Liver (tissue), 7 donors: ENCODE measurements at regions not wholly inside any gene's neighbourhood (a gene's known extent, or its start where the extent isn't known, plus 50 kb on each side); places are given as distances from the start of the nearest gene placed in this dataset.

Source experiments
- DNase-seq: peaks from one replicate; pipeline ENCODE4 v3.0.0-alpha.2; 2017; ENCODE audit warnings: low spot score
- H3K27ac ChIP-seq, 2 donors: one replicate each; pipeline ENCODE4 v1.7.0; 2013; ENCODE audit warnings: inconsistent platforms in 2 of 2, low read length in 2 of 2, control low read depth in 1 of 2, low read depth in 1 of 2, mild to moderate bottlenecking in 1 of 2
- H3K27me3 ChIP-seq, 4 donors: one replicate each; pipeline versions ENCODE4 v1.6.1 to v1.7.0; 2013; ENCODE audit warnings: low read length in 3 of 4, inconsistent platforms in 1 of 4, mild to moderate bottlenecking in 1 of 4, moderate library complexity in 1 of 4; ENCODE audit not compliant: control insufficient read depth in 4 of 4, insufficient read depth in 4 of 4
- H3K36me3 ChIP-seq, 4 donors: one replicate each; pipeline versions ENCODE4 v1.6.1 to v1.7.0; 2013; ENCODE audit warnings: low read length in 3 of 4, mild to moderate bottlenecking in 3 of 4, low read depth in 1 of 4, moderate library complexity in 1 of 4; ENCODE audit not compliant: control insufficient read depth in 4 of 4, insufficient read depth in 3 of 4
- H3K4me1 ChIP-seq, 4 donors: one replicate each; pipeline versions ENCODE4 v1.6.1 to v1.7.0; 2013; ENCODE audit warnings: low read length in 3 of 4, mild to moderate bottlenecking in 3 of 4, moderate library complexity in 1 of 4; ENCODE audit not compliant: control insufficient read depth in 4 of 4, insufficient read depth in 4 of 4
- H3K4me3 ChIP-seq, 3 donors: one replicate each; pipeline versions ENCODE4 v1.6.1 to v1.7.0; 2013; ENCODE audit warnings: low read length in 3 of 3, control low read depth in 1 of 3, low read depth in 1 of 3, mild to moderate bottlenecking in 1 of 3
- H3K9ac ChIP-seq, 2 donors: one replicate each; pipeline ENCODE4 v1.7.0; 2013; ENCODE audit warnings: low read length in 2 of 2, mild to moderate bottlenecking in 2 of 2, moderate library complexity in 2 of 2, control low read depth in 1 of 2, low read depth in 1 of 2
- H3K9me3 ChIP-seq, 4 donors: one replicate each; pipeline versions ENCODE4 v1.6.1 to v1.7.0; 2013; ENCODE audit warnings: low read length in 3 of 4; ENCODE audit not compliant: control insufficient read depth in 4 of 4
- ATF3 ChIP-seq: IDR thresholded peaks from 2 replicates; pipeline ENCODE4 v1.6.1; 2016; ENCODE audit warnings: antibody characterized with exemption
- EGR1 ChIP-seq, 2 donors: IDR thresholded peaks; 2 replicates each; pipeline ENCODE4 v1.6.1; 2016 to 2018; ENCODE audit warnings: antibody characterized with exemption in 2 of 2, low read depth in 2 of 2
- FOXA1 ChIP-seq: IDR thresholded peaks from 2 replicates; pipeline ENCODE4 v1.6.1; 2016; ENCODE audit warnings: antibody characterized with exemption
- FOXA2 ChIP-seq: IDR thresholded peaks from 2 replicates; pipeline ENCODE4 v1.6.1; 2016; ENCODE audit warnings: antibody characterized with exemption
- GABPA ChIP-seq, 2 donors: IDR thresholded peaks in 1 of 2; conservative IDR thresholded peaks in 1 of 2; 2 replicates each; pipeline ENCODE4 v1.6.1; 2016; ENCODE audit warnings: antibody characterized with exemption in 2 of 2, mild to moderate bottlenecking in 1 of 2, moderate library complexity in 1 of 2
- HNF4A ChIP-seq, 2 donors: conservative IDR thresholded peaks; 2 replicates each; pipeline ENCODE4 v1.6.1; 2016; ENCODE audit warnings: antibody characterized with exemption in 2 of 2, mild to moderate bottlenecking in 2 of 2
- HNF4G ChIP-seq: IDR thresholded peaks from 2 replicates; pipeline ENCODE4 v1.6.1; 2016; ENCODE audit warnings: antibody characterized with exemption
- JUND ChIP-seq, 2 donors: IDR thresholded peaks; 2 replicates each; pipeline ENCODE4 v1.6.1; 2016; ENCODE audit warnings: antibody characterized with exemption in 2 of 2
- MAX ChIP-seq: IDR thresholded peaks from 2 replicates; pipeline ENCODE4 v1.6.1; 2016; ENCODE audit warnings: antibody characterized with exemption
- NR2F2 ChIP-seq: IDR thresholded peaks from 2 replicates; pipeline ENCODE4 v1.6.1; 2016; ENCODE audit warnings: antibody characterized with exemption
- RAD21 ChIP-seq, 2 donors: IDR thresholded peaks; 2 replicates each; pipeline ENCODE4 v1.6.1; 2016; ENCODE audit warnings: antibody characterized with exemption in 2 of 2, mild to moderate bottlenecking in 2 of 2
- REST ChIP-seq: IDR thresholded peaks from 2 replicates; pipeline ENCODE4 v1.6.1; 2016; ENCODE audit warnings: antibody characterized with exemption, mild to moderate bottlenecking
- RXRA ChIP-seq, 2 donors: IDR thresholded peaks; 2 replicates each; pipeline ENCODE4 v1.6.1; 2017 to 2018; ENCODE audit warnings: antibody characterized with exemption in 2 of 2, mild to moderate bottlenecking in 1 of 2
- SP1 ChIP-seq: IDR thresholded peaks from 2 replicates; pipeline ENCODE4 v1.6.1; 2018; ENCODE audit warnings: antibody characterized with exemption, mild to moderate bottlenecking
- TAF1 ChIP-seq: conservative IDR thresholded peaks from 2 replicates; pipeline ENCODE4 v1.6.1; 2016; ENCODE audit warnings: antibody characterized with exemption, mild to moderate bottlenecking
- YY1 ChIP-seq: IDR thresholded peaks from 2 replicates; pipeline ENCODE4 v1.6.1; 2016; ENCODE audit warnings: antibody characterized with exemption, mild to moderate bottlenecking
- WGBS: extraction: QIAGEN DNeasy Blood & Tissue Kit; methylation state at CpG from one replicate; pipeline ENCODE4 v1.1.7; 2013; 5-methylcytosine and 5-hydroxymethylcytosine counted together
- TF ChIP-seq, protein P1 (sequence below): IDR thresholded peaks from 2 replicates; pipeline ENCODE4 v1.6.1; 2016; ENCODE audit warnings: antibody characterized with exemption
- donor health status: healthy.
- donor health status: healthy.
- donor health status: healthy.
- donor health status: healthy.

GRCh38 chr2:136251197-136251884, 133.4 kb upstream of the CXCR4 start:
- no peaks in the 10 kb centered on the region for H3K36me3 ChIP-seq
- H3K9me3 ChIP-seq: no peaks in the 10 kb centered on the region
- no peak for DNase-seq
- no peaks in the 10 kb centered on the region for H3K4me1 ChIP-seq
- 73% methylated on average over 5 of the region's 5 CpGs for WGBS
- H3K27ac ChIP-seq: no peak overlapping the region
- H3K9ac ChIP-seq: no peak overlapping the region
- H3K4me3 ChIP-seq: no peak overlapping the region
- no peak for TF ChIP-seq SP1
- no peak for TF ChIP-seq FOXA1
- no peak for TF ChIP-seq NR2F2
- TF ChIP-seq TAF1: no peak
- H3K27me3 ChIP-seq: peaks cover 0 to 3% (median 0%) of the 10 kb centered on the region in 4 donors

- H3K36me3 ChIP-seq: no peaks in the 10 kb centered on the region
- 70% methylated on average over 3 of the region's 3 CpGs for WGBS
- TF ChIP-seq JUND (IDR thresholded peaks at IDR 0.05) (no peak), FOXA2 (no peak), RXRA (IDR thresholded peaks at IDR 0.05) (no peak)
Observed at GRCh38 chr2:136250131-136250530, 132.2 kb upstream of the CXCR4 start.

GRCh38 chr2:136248907-136249306, 131.0 kb upstream of the CXCR4 start:
- no peak for DNase-seq
- no peak overlapping the region for H3K9ac ChIP-seq
- no peak overlapping the region for H3K27ac ChIP-seq
- no peaks in the 10 kb centered on the region for H3K36me3 ChIP-seq
- no peak for TF ChIP-seq MAX
- TF ChIP-seq HNF4G: no peak
- no peak for TF ChIP-seq FOXA2
- TF ChIP-seq SP1: no peak
- TF ChIP-seq YY1: no peak
- TF ChIP-seq, protein P1, sequence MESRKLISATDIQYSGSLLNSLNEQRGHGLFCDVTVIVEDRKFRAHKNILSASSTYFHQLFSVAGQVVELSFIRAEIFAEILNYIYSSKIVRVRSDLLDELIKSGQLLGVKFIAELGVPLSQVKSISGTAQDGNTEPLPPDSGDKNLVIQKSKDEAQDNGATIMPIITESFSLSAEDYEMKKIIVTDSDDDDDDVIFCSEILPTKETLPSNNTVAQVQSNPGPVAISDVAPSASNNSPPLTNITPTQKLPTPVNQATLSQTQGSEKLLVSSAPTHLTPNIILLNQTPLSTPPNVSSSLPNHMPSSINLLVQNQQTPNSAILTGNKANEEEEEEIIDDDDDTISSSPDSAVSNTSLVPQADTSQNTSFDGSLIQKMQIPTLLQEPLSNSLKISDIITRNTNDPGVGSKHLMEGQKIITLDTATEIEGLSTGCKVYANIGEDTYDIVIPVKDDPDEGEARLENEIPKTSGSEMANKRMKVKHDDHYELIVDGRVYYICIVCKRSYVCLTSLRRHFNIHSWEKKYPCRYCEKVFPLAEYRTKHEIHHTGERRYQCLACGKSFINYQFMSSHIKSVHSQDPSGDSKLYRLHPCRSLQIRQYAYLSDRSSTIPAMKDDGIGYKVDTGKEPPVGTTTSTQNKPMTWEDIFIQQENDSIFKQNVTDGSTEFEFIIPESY: no peak
- WGBS: 72% methylated on average over 2 of the region's 2 CpGs
- no peaks in the 10 kb centered on the region for H3K9me3 ChIP-seq
- H3K4me3 ChIP-seq: no peak overlapping the region
- no peaks in the 10 kb centered on the region for H3K4me1 ChIP-seq
- peaks cover 0 to 3% (median 0%) of the 10 kb centered on the region in 4 donors for H3K27me3 ChIP-seq

More at GRCh38 chr2:136250131-136250530, 132.2 kb upstream of the CXCR4 start:
- H3K4me1 ChIP-seq: no peaks in the 10 kb centered on the region
- no peak overlapping the region for H3K27ac ChIP-seq
- no peak for DNase-seq
- H3K9me3 ChIP-seq: no peaks in the 10 kb centered on the region
- H3K9ac ChIP-seq: no peak overlapping the region
- H3K4me3 ChIP-seq: no peak overlapping the region
- peaks cover 0 to 3% (median 0%) of the 10 kb centered on the region in 4 donors for H3K27me3 ChIP-seq

GRCh38 chr2:136248242-136248641, 130.3 kb upstream of the CXCR4 start:
- Histone ChIP-seq H3K27ac (no peak overlapping the region), H3K4me3 (no peak overlapping the region), H3K36me3 (no peaks in the 10 kb centered on the region), H3K9ac (no peak overlapping the region), H3K4me1 (no peaks in the 10 kb centered on the region), H3K9me3 (no peaks in the 10 kb centered on the region), H3K27me3 (peaks cover 0 to 3% (median 0%) of the 10 kb centered on the region in 4 donors)
- 72% methylated on average over 2 of the region's 2 CpGs for WGBS
- DNase-seq: no peak
- TF ChIP-seq MAX (no peak), ATF3 (no peak), GABPA (IDR thresholded peaks at IDR 0.05 in 1 of 2, conservative IDR thresholded peaks at IDR 0.05 in 1 of 2) (no peak), RAD21 (IDR thresholded peaks at IDR 0.05) (no peak), NR2F2 (no peak), EGR1 (IDR thresholded peaks at IDR 0.05; ENCODE audit: low read depth in 2 of 2) (no peak), SP1 (no peak), HNF4G (no peak), FOXA1 (no peak), RXRA (IDR thresholded peaks at IDR 0.05) (no peak), HNF4A (conservative IDR thresholded peaks at IDR 0.05) (no peak), REST (no peak), YY1 (no peak), TAF1 (no peak), FOXA2 (no peak)
